ENCODE measurements at regions not wholly inside any gene's neighbourhood (a gene's known extent, or its start where the extent isn't known, plus 50 kb on each side); places are given as distances from the start of the nearest gene placed in this dataset.
"Not testable (repeated sequence)": the region's sequence is repeated elsewhere in the genome, so short reads cannot be mapped to it uniquely, and the experiment has no call there.

GRCh38 chr6:51028276-51028675, 209.6 kb downstream of the TFAP2B start:
- no peak overlapping the region for H3K27ac Mint-ChIP-seq (ENCODE audit: unreplicated experiment)

GRCh38 chr6:51029561-51029960, 210.9 kb downstream of the TFAP2B start:
- H3K9me3 Mint-ChIP-seq (ENCODE audit: unreplicated experiment) = no peaks in the 10 kb centered on the region
- H3K36me3 Mint-ChIP-seq (ENCODE audit: unreplicated experiment) = no peaks in the 10 kb centered on the region
- peaks cover 2% of the 10 kb centered on the region for H3K27me3 Mint-ChIP-seq (ENCODE audit: unreplicated experiment)
- TF ChIP-seq CTCF (IDR thresholded peaks at IDR 0.05; ENCODE audit: partially characterized antibody, unreplicated experiment) = no peak
- H3K27ac Mint-ChIP-seq (ENCODE audit: unreplicated experiment) = no peak overlapping the region
- DNase-seq = no peak
- H3K4me1 Mint-ChIP-seq (ENCODE audit: low read depth, unreplicated experiment) = no peaks in the 10 kb centered on the region
- no peak overlapping the region for H3K4me3 Mint-ChIP-seq (ENCODE audit: unreplicated experiment)

More at GRCh38 chr6:51028276-51028675, 209.6 kb downstream of the TFAP2B start:
- no peak for DNase-seq
- TF ChIP-seq CTCF (IDR thresholded peaks at IDR 0.05; ENCODE audit: partially characterized antibody, unreplicated experiment) = no peak
- H3K4me1 Mint-ChIP-seq (ENCODE audit: low read depth, unreplicated experiment) = no peaks in the 10 kb centered on the region
- H3K9me3 Mint-ChIP-seq (ENCODE audit: unreplicated experiment) = no peaks in the 10 kb centered on the region
- peaks cover 2% of the 10 kb centered on the region for H3K27me3 Mint-ChIP-seq (ENCODE audit: unreplicated experiment)
- no peak overlapping the region for H3K4me3 Mint-ChIP-seq (ENCODE audit: unreplicated experiment)
- H3K36me3 Mint-ChIP-seq (ENCODE audit: unreplicated experiment) = no peaks in the 10 kb centered on the region

DNA sequence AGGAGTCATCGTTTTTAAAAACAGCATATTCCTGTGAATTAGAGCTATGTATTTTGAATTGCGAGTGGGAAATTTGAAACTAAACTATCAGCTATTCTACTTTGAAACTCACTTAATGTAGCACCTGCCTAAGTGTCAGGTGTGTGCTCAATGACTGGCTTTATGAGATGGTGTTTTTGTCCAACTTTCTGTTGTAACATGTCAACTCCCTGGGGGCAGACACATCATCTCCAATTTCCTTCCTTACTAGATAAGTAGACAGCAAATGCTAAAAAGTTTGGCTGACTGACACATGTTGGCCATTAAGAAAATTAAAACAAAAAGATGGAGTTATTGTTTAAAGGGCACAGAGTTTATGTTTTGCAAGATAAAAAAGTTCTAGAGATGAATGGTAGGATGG, 226.9 kb downstream of the TFAP2B start:
- H3K4me1 Mint-ChIP-seq (ENCODE audit: low read depth, unreplicated experiment) = no peaks in the 10 kb centered on the region

GRCh38 chr6:51049288-51049982, 230.8 kb downstream of the TFAP2B start:
- Mint-ChIP-seq H3K4me1 (ENCODE audit: low read depth, unreplicated experiment) (no peaks in the 10 kb centered on the region), H3K27me3 (ENCODE audit: unreplicated experiment) (no peaks in the 10 kb centered on the region), H3K27ac (ENCODE audit: unreplicated experiment) (no peak overlapping the region), H3K9me3 (ENCODE audit: unreplicated experiment) (peaks cover 2% of the 10 kb centered on the region), H3K36me3 (ENCODE audit: unreplicated experiment) (peaks cover 4% of the 10 kb centered on the region), H3K4me3 (ENCODE audit: unreplicated experiment) (no peak overlapping the region)
- no peak for DNase-seq
- TF ChIP-seq CTCF (IDR thresholded peaks at IDR 0.05; ENCODE audit: partially characterized antibody, unreplicated experiment) = no peak

More for the DNA sequence above, 226.9 kb downstream of the TFAP2B start:
- Mint-ChIP-seq H3K36me3 (ENCODE audit: unreplicated experiment) (no peaks in the 10 kb centered on the region), H3K27me3 (ENCODE audit: unreplicated experiment) (no peaks in the 10 kb centered on the region), H3K27ac (ENCODE audit: unreplicated experiment) (no peak overlapping the region), H3K4me3 (ENCODE audit: unreplicated experiment) (no peak overlapping the region), H3K9me3 (ENCODE audit: unreplicated experiment) (no peaks in the 10 kb centered on the region)
- no peak for DNase-seq
- no peak for TF ChIP-seq CTCF (IDR thresholded peaks at IDR 0.05; ENCODE audit: partially characterized antibody, unreplicated experiment)

GRCh38 chr6:51049983-51050877, 231.6 kb downstream of the TFAP2B start:
- no peak overlapping the region for H3K27ac Mint-ChIP-seq (ENCODE audit: unreplicated experiment)

GRCh38 chr6:51052716-51053115, 234.0 kb downstream of the TFAP2B start:
- H3K27ac Mint-ChIP-seq (ENCODE audit: unreplicated experiment); DNase-seq; H3K27me3 Mint-ChIP-seq (ENCODE audit: unreplicated experiment); H3K4me3 Mint-ChIP-seq (ENCODE audit: unreplicated experiment); H3K4me1 Mint-ChIP-seq (ENCODE audit: low read depth, unreplicated experiment); H3K36me3 Mint-ChIP-seq (ENCODE audit: unreplicated experiment); H3K9me3 Mint-ChIP-seq (ENCODE audit: unreplicated experiment): not testable (repeated sequence)

More at GRCh38 chr6:51049983-51050877, 231.6 kb downstream of the TFAP2B start:
- no peak for DNase-seq
- H3K4me3 Mint-ChIP-seq (ENCODE audit: unreplicated experiment) = no peak overlapping the region
- no peaks in the 10 kb centered on the region for H3K4me1 Mint-ChIP-seq (ENCODE audit: low read depth, unreplicated experiment)
- TF ChIP-seq CTCF (IDR thresholded peaks at IDR 0.05; ENCODE audit: partially characterized antibody, unreplicated experiment) = no peak
- no peaks in the 10 kb centered on the region for H3K27me3 Mint-ChIP-seq (ENCODE audit: unreplicated experiment)
- peaks cover 2% of the 10 kb centered on the region for H3K9me3 Mint-ChIP-seq (ENCODE audit: unreplicated experiment)
- H3K36me3 Mint-ChIP-seq (ENCODE audit: unreplicated experiment) = peaks cover 4% of the 10 kb centered on the region

- DNase-seq; H3K4me3 Mint-ChIP-seq (ENCODE audit: unreplicated experiment); H3K36me3 Mint-ChIP-seq (ENCODE audit: unreplicated experiment); H3K9me3 Mint-ChIP-seq (ENCODE audit: unreplicated experiment); H3K4me1 Mint-ChIP-seq (ENCODE audit: low read depth, unreplicated experiment); H3K27me3 Mint-ChIP-seq (ENCODE audit: unreplicated experiment); H3K27ac Mint-ChIP-seq (ENCODE audit: unreplicated experiment): not testable (repeated sequence)
These were observed 236.6 kb downstream of the TFAP2B start for GRCh38 chr6:51055316-51055715.

All from glutamatergic neuron (in vitro differentiated cells).